ENCODE measurements at regions not wholly inside any gene's neighbourhood (a gene's known extent, or its start where the extent isn't known, plus 50 kb on each side); places are given as distances from the start of the nearest gene placed in this dataset.

DNA sequence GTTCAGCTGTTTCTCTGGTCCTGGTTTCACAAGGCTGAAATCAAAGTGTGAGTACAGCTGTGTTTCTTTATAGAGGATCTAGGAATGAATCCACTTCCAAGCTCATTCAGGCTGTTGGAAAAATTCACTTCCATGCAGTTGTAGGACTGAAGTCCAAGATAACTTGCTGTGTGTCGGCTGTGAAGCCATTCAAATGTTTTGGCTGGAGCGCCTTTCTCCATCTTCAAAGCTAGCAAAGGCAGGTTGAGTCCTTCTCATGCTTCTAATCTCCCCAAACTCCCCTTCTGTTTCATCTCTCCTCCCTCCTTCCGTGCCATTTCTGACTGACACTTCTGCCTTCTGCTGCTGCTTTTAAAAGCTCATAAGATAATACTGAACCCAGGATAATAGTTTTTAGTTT, 1195.4 kb upstream of the LRRN3 start:
- BruUV-seq (replicated peaks) = no TSS peak
- Histone ChIP-seq H2AK5ac (ENCODE audit: low read depth, low read length) (no peak overlapping the region), H3K36me3 (ENCODE audit: control insufficient read depth, insufficient read depth, low read length) (no peaks in the 10 kb centered on the region), H3K9me3 (ENCODE audit: control insufficient read depth, insufficient read depth, low read length) (no peaks in the 10 kb centered on the region), H3K27ac (ENCODE audit: insufficient read depth, low read length) (no peak overlapping the region), H2BK15ac (ENCODE audit: low read depth, low read length) (no peak overlapping the region), H3K79me1 (ENCODE audit: low read depth in 1 of 2, low read length in 2 of 2) (no peaks in the 10 kb centered on the region), H3K9me1 (ENCODE audit: insufficient read depth, low read length) (no peaks in the 10 kb centered on the region), H4K8ac (ENCODE audit: low read depth in 2 of 2, low read length in 2 of 2) (no peak overlapping the region), H3K4me3 (ENCODE audit: insufficient read depth, low read depth, low read length) (no peak overlapping the region), H3K4me2 (ENCODE audit: low read depth, low read length) (no peak overlapping the region), H3K4ac (ENCODE audit: low read depth, low read length) (no peak overlapping the region), H4K20me1 (ENCODE audit: insufficient read depth, low read length) (no peaks in the 10 kb centered on the region), H3K14ac (replicated peaks; ENCODE audit: low read depth, low read length) (no peak overlapping the region), H3K18ac (ENCODE audit: low read depth, low read length) (no peak overlapping the region), H4K5ac (ENCODE audit: low read depth, low read length) (no peak overlapping the region), H3K23ac (ENCODE audit: low read depth, low read length) (no peak overlapping the region), H2AFZ (replicated peaks; ENCODE audit: low read length, poor library complexity) (no peak overlapping the region), H2BK20ac (ENCODE audit: low read depth, low read length) (no peak overlapping the region), H2BK120ac (ENCODE audit: low read depth, low read length) (no peak overlapping the region), H3K4me1 (ENCODE audit: control insufficient read depth, insufficient read depth, low read length) (no peaks in the 10 kb centered on the region), H3K9ac (ENCODE audit: low read depth, low read length) (no peak overlapping the region), H3K27me3 (ENCODE audit: control insufficient read depth, insufficient read depth, low read length) (no peaks in the 10 kb centered on the region), H4K91ac (ENCODE audit: insufficient read depth, low read depth, low read length) (no peak overlapping the region), H3K56ac (ENCODE audit: extremely low read depth, insufficient read depth, low read length) (no peak overlapping the region), H2AK9ac (replicated peaks; ENCODE audit: low read depth, low read length, poor library complexity) (no peak overlapping the region), H2BK5ac (ENCODE audit: low read depth, low read length, poor library complexity, severe bottlenecking) (no peak overlapping the region)
- DNase-seq (no peak), ATAC-seq (ENCODE audit: low read depth) (no peak)
- POLR2A ChIA-PET (ENCODE audit: unreplicated experiment) = no interaction called here
- dilution Hi-C loops (cut with HindIII; ENCODE audit: low sequenced_read_pairs, unreplicated experiment) = no loop called here
- CTCF ChIA-PET = no interaction called here
- in situ Hi-C loops (cut with MboI; ENCODE audit: low sequenced_read_pairs) = no loop called here
- TF ChIP-seq, protein P1, sequence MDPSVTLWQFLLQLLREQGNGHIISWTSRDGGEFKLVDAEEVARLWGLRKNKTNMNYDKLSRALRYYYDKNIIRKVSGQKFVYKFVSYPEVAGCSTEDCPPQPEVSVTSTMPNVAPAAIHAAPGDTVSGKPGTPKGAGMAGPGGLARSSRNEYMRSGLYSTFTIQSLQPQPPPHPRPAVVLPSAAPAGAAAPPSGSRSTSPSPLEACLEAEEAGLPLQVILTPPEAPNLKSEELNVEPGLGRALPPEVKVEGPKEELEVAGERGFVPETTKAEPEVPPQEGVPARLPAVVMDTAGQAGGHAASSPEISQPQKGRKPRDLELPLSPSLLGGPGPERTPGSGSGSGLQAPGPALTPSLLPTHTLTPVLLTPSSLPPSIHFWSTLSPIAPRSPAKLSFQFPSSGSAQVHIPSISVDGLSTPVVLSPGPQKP (IDR thresholded peaks at IDR 0.05; ENCODE audit: borderline replicate concordance, low read depth, low read length) = no peak
- no peak for TF ChIP-seq FOS (IDR thresholded peaks at IDR 0.05; ENCODE audit: low read depth, low read length)
- TF ChIP-seq RAD21 (IDR thresholded peaks at IDR 0.05; ENCODE audit: low read length) = no peak
- TF ChIP-seq CHD1 (IDR thresholded peaks at IDR 0.05; ENCODE audit: low read depth, low read length) = no peak
- TF ChIP-seq SMC3 (IDR thresholded peaks at IDR 0.05; ENCODE audit: low read depth, low read length) = no peak
- no peak for TF ChIP-seq POLR2A (IDR thresholded peaks at IDR 0.05; ENCODE audit: low read depth, low read length)
- TF ChIP-seq, protein P2, sequence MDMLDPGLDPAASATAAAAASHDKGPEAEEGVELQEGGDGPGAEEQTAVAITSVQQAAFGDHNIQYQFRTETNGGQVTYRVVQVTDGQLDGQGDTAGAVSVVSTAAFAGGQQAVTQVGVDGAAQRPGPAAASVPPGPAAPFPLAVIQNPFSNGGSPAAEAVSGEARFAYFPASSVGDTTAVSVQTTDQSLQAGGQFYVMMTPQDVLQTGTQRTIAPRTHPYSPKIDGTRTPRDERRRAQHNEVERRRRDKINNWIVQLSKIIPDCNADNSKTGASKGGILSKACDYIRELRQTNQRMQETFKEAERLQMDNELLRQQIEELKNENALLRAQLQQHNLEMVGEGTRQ (IDR thresholded peaks at IDR 0.05; ENCODE audit: low read depth, low read length) = no peak
- TF ChIP-seq, protein P3, sequence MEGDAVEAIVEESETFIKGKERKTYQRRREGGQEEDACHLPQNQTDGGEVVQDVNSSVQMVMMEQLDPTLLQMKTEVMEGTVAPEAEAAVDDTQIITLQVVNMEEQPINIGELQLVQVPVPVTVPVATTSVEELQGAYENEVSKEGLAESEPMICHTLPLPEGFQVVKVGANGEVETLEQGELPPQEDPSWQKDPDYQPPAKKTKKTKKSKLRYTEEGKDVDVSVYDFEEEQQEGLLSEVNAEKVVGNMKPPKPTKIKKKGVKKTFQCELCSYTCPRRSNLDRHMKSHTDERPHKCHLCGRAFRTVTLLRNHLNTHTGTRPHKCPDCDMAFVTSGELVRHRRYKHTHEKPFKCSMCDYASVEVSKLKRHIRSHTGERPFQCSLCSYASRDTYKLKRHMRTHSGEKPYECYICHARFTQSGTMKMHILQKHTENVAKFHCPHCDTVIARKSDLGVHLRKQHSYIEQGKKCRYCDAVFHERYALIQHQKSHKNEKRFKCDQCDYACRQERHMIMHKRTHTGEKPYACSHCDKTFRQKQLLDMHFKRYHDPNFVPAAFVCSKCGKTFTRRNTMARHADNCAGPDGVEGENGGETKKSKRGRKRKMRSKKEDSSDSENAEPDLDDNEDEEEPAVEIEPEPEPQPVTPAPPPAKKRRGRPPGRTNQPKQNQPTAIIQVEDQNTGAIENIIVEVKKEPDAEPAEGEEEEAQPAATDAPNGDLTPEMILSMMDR (conservative IDR thresholded peaks at IDR 0.05; ENCODE audit: low read depth, low read length) = no peak
- no peak for TF ChIP-seq MAFK (IDR thresholded peaks at IDR 0.05; ENCODE audit: low read depth, low read length)
- TF ChIP-seq RCOR1 (IDR thresholded peaks at IDR 0.05; ENCODE audit: insufficient replicate concordance, low read length) = no peak
- TF ChIP-seq CEBPB (IDR thresholded peaks at IDR 0.05; ENCODE audit: low read depth, low read length) = no peak
- TF ChIP-seq NFE2L2 (IDR thresholded peaks at IDR 0.05; ENCODE audit: low read depth, low read length) = no peak
- TF ChIP-seq BHLHE40 (IDR thresholded peaks at IDR 0.05; ENCODE audit: low read depth, low read length) = no peak
- no peak for TF ChIP-seq RFX5 (IDR thresholded peaks at IDR 0.05; ENCODE audit: low read depth, low read length)
- TF ChIP-seq MAZ (IDR thresholded peaks at IDR 0.05; ENCODE audit: borderline replicate concordance, low read depth, low read length) = no peak
- TF ChIP-seq MXI1 (IDR thresholded peaks at IDR 0.05; ENCODE audit: borderline replicate concordance, low read depth, low read length) = no peak
- WGBS, 2 experiments (ENCODE audit: extremely low coverage in 2 of 2, insufficient read length in 1 of 2) = no CpG with 5 or more reads among the region's 3 CpGs
- intact Hi-C loops (cut with micrococcal nuclease) = no loop called here
